ENCODE measurements at regions not wholly inside any gene's neighbourhood (a gene's known extent, or its start where the extent isn't known, plus 50 kb on each side); places are given as distances from the start of the nearest gene placed in this dataset.

- TF ChIP-seq CTCF (IDR thresholded peaks at IDR 0.05) (no peak), POLR2A (IDR thresholded peaks at IDR 0.05) (no peak)
Observed at GRCh38 chr11:130534551-130534950, 86.1 kb downstream of the ADAMTS15 start.
